ENCODE measurements at regions not wholly inside any gene's neighbourhood (a gene's known extent, or its start where the extent isn't known, plus 50 kb on each side); places are given as distances from the start of the nearest gene placed in this dataset.

GRCh38 chr11:114928260-114928870, 250.0 kb downstream of the NXPE2 start:
- H3K4me2 ChIP-seq = no peak overlapping the region
- ChIA-PET POLR2A (ENCODE audit: unreplicated experiment) (no interaction called here), CTCF (no interaction called here)
- no peaks in the 10 kb centered on the region for H3K9me3 ChIP-seq (ENCODE audit: insufficient read depth, low read depth)
- no peak overlapping the region for H3K4me3 ChIP-seq
- intact Hi-C loops (cut with micrococcal nuclease; ENCODE audit: unreplicated experiment) = no loop called here
- H3F3A ChIP-seq (ENCODE audit: insufficient read depth, low read depth) = no peaks in the 10 kb centered on the region
- H3K79me2 ChIP-seq (ENCODE audit: low read depth) = no peaks in the 10 kb centered on the region
- no peak for DNase-seq
- H3K4me1 ChIP-seq (replicated peaks; ENCODE audit: insufficient read depth) = no peaks in the 10 kb centered on the region
- no peak for TF ChIP-seq EZH2 (IDR thresholded peaks at IDR 0.05; ENCODE audit: low read depth)
- no peak for TF ChIP-seq CTCF (conservative IDR thresholded peaks at IDR 0.05)
- H2AFZ ChIP-seq = no peak overlapping the region
- H3K27me3 ChIP-seq (ENCODE audit: insufficient read depth, low read depth) = no peaks in the 10 kb centered on the region
- BruUV-seq (replicated peaks) = no TSS peak
- no peak overlapping the region for H3K27ac ChIP-seq
- no peaks in the 10 kb centered on the region for H4K20me1 ChIP-seq (ENCODE audit: insufficient read depth)
- no peaks in the 10 kb centered on the region for H3K9me2 ChIP-seq (ENCODE audit: insufficient read depth)
- no peaks in the 10 kb centered on the region for H3K36me3 ChIP-seq (ENCODE audit: low read depth)

DNA sequence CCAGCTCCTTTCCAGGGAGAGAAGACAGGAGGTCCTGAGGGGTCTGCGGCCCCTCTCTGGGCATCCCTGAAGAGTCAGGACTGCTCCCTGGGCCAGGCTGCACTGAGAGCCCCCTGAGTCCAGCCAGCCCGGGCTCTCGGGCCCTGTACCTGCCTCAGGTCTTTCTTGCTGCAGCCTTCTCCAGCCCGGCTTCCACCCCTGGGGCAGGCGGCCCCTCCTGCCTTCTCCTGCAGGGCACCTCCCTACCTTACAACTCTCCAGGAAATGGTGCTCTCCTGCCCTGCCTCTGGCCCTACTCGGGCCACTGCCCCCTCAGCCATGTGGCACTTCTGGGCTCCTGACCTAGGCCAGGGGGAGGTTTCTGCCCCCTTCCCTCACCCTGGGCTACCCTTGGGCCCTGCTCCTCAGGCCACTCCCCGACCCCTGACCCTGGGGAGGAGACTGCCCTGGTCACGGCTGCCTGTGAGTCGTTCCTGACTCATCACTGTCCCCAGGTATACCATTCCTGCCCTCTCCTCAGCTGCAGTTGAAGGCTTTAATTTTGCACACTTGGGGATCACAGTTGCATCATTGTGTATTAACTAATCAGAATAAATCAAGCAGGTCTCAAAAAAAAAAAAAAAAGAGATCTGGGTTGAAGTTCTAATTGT, 251.1 kb downstream of the NXPE2 start:
- no peak for TF ChIP-seq CTCF (conservative IDR thresholded peaks at IDR 0.05)
- TF ChIP-seq EZH2 (IDR thresholded peaks at IDR 0.05; ENCODE audit: low read depth) = no peak
- no TSS peak for BruUV-seq (replicated peaks)

GRCh38 chr11:114938799-114939198, 260.5 kb downstream of the NXPE2 start:
- Histone ChIP-seq H3K4me3 (no peak overlapping the region), H3K4me2 (no peak overlapping the region), H3K27ac (no peak overlapping the region), H4K20me1 (ENCODE audit: insufficient read depth) (no peaks in the 10 kb centered on the region), H3K36me3 (ENCODE audit: low read depth) (no peaks in the 10 kb centered on the region), H3K9me2 (ENCODE audit: insufficient read depth) (0 out of 2 replicates have a peak, but pooled peaks cover 5% of the 10 kb centered on the region), H3K27me3 (ENCODE audit: insufficient read depth, low read depth) (no peaks in the 10 kb centered on the region), H2AFZ (no peak overlapping the region), H3K79me2 (ENCODE audit: low read depth) (no peaks in the 10 kb centered on the region), H3K9me3 (ENCODE audit: insufficient read depth, low read depth) (no peaks in the 10 kb centered on the region; the same call in 1 of the 2 replicates), H3K4me1 (replicated peaks; ENCODE audit: insufficient read depth) (no peaks in the 10 kb centered on the region), H3F3A (ENCODE audit: insufficient read depth, low read depth) (no peaks in the 10 kb centered on the region)
- no TSS peak for BruUV-seq (replicated peaks)
- TF ChIP-seq EZH2 (IDR thresholded peaks at IDR 0.05; ENCODE audit: low read depth) = no peak
- no peak for TF ChIP-seq CTCF (conservative IDR thresholded peaks at IDR 0.05)
- CTCF ChIA-PET = no interaction called here
- intact Hi-C loops (cut with micrococcal nuclease; ENCODE audit: unreplicated experiment) = no loop called here
- POLR2A ChIA-PET (ENCODE audit: unreplicated experiment) = no interaction called here
- DNase-seq = no peak

More for the DNA sequence above, 251.1 kb downstream of the NXPE2 start:
- Histone ChIP-seq H3K4me3 (no peak overlapping the region), H3K4me2 (no peak overlapping the region), H3K9me3 (ENCODE audit: insufficient read depth, low read depth) (no peaks in the 10 kb centered on the region), H3F3A (ENCODE audit: insufficient read depth, low read depth) (no peaks in the 10 kb centered on the region), H3K27me3 (ENCODE audit: insufficient read depth, low read depth) (no peaks in the 10 kb centered on the region), H2AFZ (no peak overlapping the region), H3K9me2 (ENCODE audit: insufficient read depth) (no peaks in the 10 kb centered on the region), H3K27ac (no peak overlapping the region), H3K4me1 (replicated peaks; ENCODE audit: insufficient read depth) (no peaks in the 10 kb centered on the region), H3K36me3 (ENCODE audit: low read depth) (no peaks in the 10 kb centered on the region), H3K79me2 (ENCODE audit: low read depth) (no peaks in the 10 kb centered on the region), H4K20me1 (ENCODE audit: insufficient read depth) (no peaks in the 10 kb centered on the region)
- POLR2A ChIA-PET (ENCODE audit: unreplicated experiment) = no interaction called here
- DNase-seq = no peak
- intact Hi-C loops (cut with micrococcal nuclease; ENCODE audit: unreplicated experiment) = no loop called here
- CTCF ChIA-PET = no interaction called here

All from PC-9 (cell line).